Smooth muscle cell (in vitro differentiated cells): ENCODE measurements at regions not wholly inside any gene's neighbourhood (a gene's known extent, or its start where the extent isn't known, plus 50 kb on each side); places are given as distances from the start of the nearest gene placed in this dataset.
"Not testable (repeated sequence)": the region's sequence is repeated elsewhere in the genome, so short reads cannot be mapped to it uniquely, and the experiment has no call there.

Experiments
- DNase-seq: peaks from one replicate; lab custom pipeline; 2025; ENCODE audit not compliant: unreplicated experiment; lab: John Stamatoyannopoulos, UW
- H2AFZ ChIP-seq: fragments of 200-600 bp; sonication (generic); 2 replicates; pipeline ENCODE4 v1.6.0; 2016; ENCODE audit warnings: antibody characterized with exemption, low read depth, mild to moderate bottlenecking
- H3F3A ChIP-seq: fragments of 200-600 bp; sonication (generic); 2 replicates; pipeline ENCODE4 v1.6.0; 2017; ENCODE audit warnings: antibody characterized with exemption, low read depth
- H3K27ac ChIP-seq: fragments of 200-600 bp; sonication (generic); 2 replicates; pipeline ENCODE4 v1.5.1; 2016; ENCODE audit warnings: low read depth, mild to moderate bottlenecking
- H3K27me3 ChIP-seq: fragments of 200-600 bp; sonication (generic); 2 replicates; pipeline ENCODE4 v1.6.1; 2016; ENCODE audit warnings: low read depth, mild to moderate bottlenecking
- H3K36me3 ChIP-seq: fragments of 200-600 bp; sonication (generic); 2 replicates; pipeline ENCODE4 v1.5.1; 2016; ENCODE audit warnings: low read depth
- H3K4me1 ChIP-seq: fragments of 200-600 bp; sonication (generic); 2 replicates; pipeline ENCODE4 v1.5.1; 2016; ENCODE audit warnings: low read depth
- H3K4me2 ChIP-seq: fragments of 200-600 bp; sonication (generic); 2 replicates; pipeline ENCODE4 v1.6.0; 2016; ENCODE audit warnings: mild to moderate bottlenecking
- H3K4me3 ChIP-seq: fragments of 200-600 bp; sonication (generic); 2 replicates; pipeline ENCODE4 v1.5.1; 2016; ENCODE audit warnings: mild to moderate bottlenecking
- H3K79me2 ChIP-seq: fragments of 200-600 bp; sonication (generic); 2 replicates; pipeline ENCODE4 v1.6.0; 2016; ENCODE audit warnings: low read depth, mild to moderate bottlenecking
- H3K9ac ChIP-seq: fragments of 200-600 bp; sonication (generic); 2 replicates; pipeline ENCODE4 v1.6.0; 2016; ENCODE audit warnings: low read depth
- H3K9me3 ChIP-seq: fragments of 200-600 bp; sonication (generic); replicated peaks from 2 replicates; pipeline ENCODE4 v1.5.1; 2016; ENCODE audit warnings: low read depth
- H4K20me1 ChIP-seq: fragments of 200-600 bp; sonication (generic); 2 replicates; pipeline ENCODE4 v1.6.0; 2016; ENCODE audit warnings: low read depth
- CTCF ChIP-seq: fragments of 200-600 bp; sonication (generic); IDR thresholded peaks from 2 replicates; pipeline ENCODE4 v1.5.1; 2017; ENCODE audit warnings: borderline replicate concordance, mild to moderate bottlenecking, antibody characterized with exemption; ENCODE audit not compliant: insufficient read depth, poor library complexity, severe bottlenecking
- WGBS: methylation state at CpG from one replicate; pipeline ENCODE4 v1.1.7; 2016; ENCODE audit warnings: low lambda C conversion rate; 5-methylcytosine and 5-hydroxymethylcytosine counted together

- no peaks in the 10 kb centered on the region for H3K79me2 ChIP-seq
- no peak overlapping the region for H3K4me2 ChIP-seq
- no peaks in the 10 kb centered on the region for H3F3A ChIP-seq
- no peak for DNase-seq
- TF ChIP-seq CTCF, result no peak
- H3K9ac ChIP-seq, result no peak overlapping the region
- no peaks in the 10 kb centered on the region for H4K20me1 ChIP-seq
- H2AFZ ChIP-seq, result no peak overlapping the region
- peaks cover 4% of the 10 kb centered on the region for H3K9me3 ChIP-seq
- no peak overlapping the region for H3K4me3 ChIP-seq
- no peaks in the 10 kb centered on the region for H3K36me3 ChIP-seq
- no peak overlapping the region for H3K27ac ChIP-seq
- no peaks in the 10 kb centered on the region for H3K27me3 ChIP-seq
- 86% methylated on average over 30 of the region's 30 CpGs for WGBS
- no peaks in the 10 kb centered on the region for H3K4me1 ChIP-seq
These were observed 374.2 kb downstream of the TMEM121 start for GRCh38 chr14:105900398-105901160.

- Histone ChIP-seq H3K27me3 (no peaks in the 10 kb centered on the region), H3K4me3 (no peak overlapping the region), H2AFZ (no peak overlapping the region), H3K9me3 (peaks cover 4% of the 10 kb centered on the region), H3K27ac (no peak overlapping the region), H3F3A (no peaks in the 10 kb centered on the region), H3K79me2 (no peaks in the 10 kb centered on the region), H3K36me3 (no peaks in the 10 kb centered on the region), H3K4me1 (no peaks in the 10 kb centered on the region), H3K4me2 (no peak overlapping the region), H3K9ac (no peak overlapping the region), H4K20me1 (no peaks in the 10 kb centered on the region)
- no peak for TF ChIP-seq CTCF
- 83% methylated on average over 10 of the region's 10 CpGs for WGBS
- DNase-seq, result no peak
These were observed 374.8 kb downstream of the TMEM121 start for GRCh38 chr14:105901226-105901625.

- no peak for DNase-seq
- no peaks in the 10 kb centered on the region for H3F3A ChIP-seq
- TF ChIP-seq CTCF, result no peak
- no peak overlapping the region for H3K9ac ChIP-seq
- no peaks in the 10 kb centered on the region for H3K4me1 ChIP-seq
- no peak overlapping the region for H3K27ac ChIP-seq
- no peak overlapping the region for H3K4me3 ChIP-seq
- H3K36me3 ChIP-seq, result no peaks in the 10 kb centered on the region
- no peaks in the 10 kb centered on the region for H4K20me1 ChIP-seq
- H3K4me2 ChIP-seq, result no peak overlapping the region
- no peaks in the 10 kb centered on the region for H3K79me2 ChIP-seq
- 83% methylated on average over 14 of the region's 15 CpGs for WGBS
- no peaks in the 10 kb centered on the region for H3K27me3 ChIP-seq
- no peak overlapping the region for H2AFZ ChIP-seq
- H3K9me3 ChIP-seq, result peaks cover 4% of the 10 kb centered on the region
These were observed 375.9 kb downstream of the TMEM121 start for GRCh38 chr14:105902131-105902898.

- H3K27me3 ChIP-seq, DNase-seq, H3K27ac ChIP-seq, H3K9ac ChIP-seq, H3K4me3 ChIP-seq, H3F3A ChIP-seq, H3K9me3 ChIP-seq, H3K4me1 ChIP-seq, H3K79me2 ChIP-seq, H3K4me2 ChIP-seq, H3K36me3 ChIP-seq, H4K20me1 ChIP-seq, H2AFZ ChIP-seq: not testable (repeated sequence)
- WGBS, result 76% methylated on average over 9 of the region's 9 CpGs
These were observed 376.4 kb downstream of the TMEM121 start for GRCh38 chr14:105902899-105903165.
